ENCODE measurements at regions not wholly inside any gene's neighbourhood (a gene's known extent, or its start where the extent isn't known, plus 50 kb on each side); places are given as distances from the start of the nearest gene placed in this dataset.

GRCh38 chr12:62113366-62114011 lies 146.7 kb upstream of the USP15 start:
- H3K9me3 Mint-ChIP-seq, result peaks cover 13 to 33% (median 18%) of the 10 kb centered on the region in 5 donors
- no peaks in the 10 kb centered on the region for H3K36me3 Mint-ChIP-seq
- no peak overlapping the region for H3K27ac Mint-ChIP-seq
- no peak for DNase-seq
- Histone ChIP-seq H3K4me3 (ENCODE audit: low read length) (no peak overlapping the region), H3K36me3 (ENCODE audit: insufficient read depth, low read length) (no peaks in the 10 kb centered on the region), H3K4me1 (ENCODE audit: insufficient read depth, low read length) (no peaks in the 10 kb centered on the region), H3K27me3 (ENCODE audit: insufficient read depth, low read length, poor library complexity, severe bottlenecking) (no peaks in the 10 kb centered on the region), H3K27ac (ENCODE audit: low read depth, low read length) (no peak overlapping the region), H3K9me3 (ENCODE audit: low read length) (no peaks in the 10 kb centered on the region)
- H3K4me3 Mint-ChIP-seq, result no peak overlapping the region
- peaks cover 6 to 18% of the 10 kb centered on the region in 2 donors for H3K27me3 Mint-ChIP-seq
- H3K4me1 Mint-ChIP-seq, result no peaks in the 10 kb centered on the region
- ChIA-PET POLR2A (no interaction called here), CTCF (no interaction called here)

GRCh38 chr12:62116986-62117385 lies 143.2 kb upstream of the USP15 start:
- Mint-ChIP-seq H3K27me3 (peaks cover 6 to 28% of the 10 kb centered on the region in 2 donors), H3K4me3 (no peak overlapping the region), H3K27ac (no peak overlapping the region), H3K36me3 (no peaks in the 10 kb centered on the region), H3K9me3 (peaks cover 0 to 16% (median 9%) of the 10 kb centered on the region in 5 donors), H3K4me1 (no peaks in the 10 kb centered on the region)
- no peak for DNase-seq
- Histone ChIP-seq H3K27me3 (ENCODE audit: insufficient read depth, low read length, poor library complexity, severe bottlenecking) (no peaks in the 10 kb centered on the region), H3K4me1 (ENCODE audit: insufficient read depth, low read length) (no peaks in the 10 kb centered on the region), H3K9me3 (ENCODE audit: low read length) (no peaks in the 10 kb centered on the region), H3K27ac (ENCODE audit: low read depth, low read length) (no peak overlapping the region), H3K4me3 (ENCODE audit: low read length) (no peak overlapping the region), H3K36me3 (ENCODE audit: insufficient read depth, low read length) (no peaks in the 10 kb centered on the region)
- ChIA-PET CTCF (no interaction called here), POLR2A (no interaction called here)

DNA sequence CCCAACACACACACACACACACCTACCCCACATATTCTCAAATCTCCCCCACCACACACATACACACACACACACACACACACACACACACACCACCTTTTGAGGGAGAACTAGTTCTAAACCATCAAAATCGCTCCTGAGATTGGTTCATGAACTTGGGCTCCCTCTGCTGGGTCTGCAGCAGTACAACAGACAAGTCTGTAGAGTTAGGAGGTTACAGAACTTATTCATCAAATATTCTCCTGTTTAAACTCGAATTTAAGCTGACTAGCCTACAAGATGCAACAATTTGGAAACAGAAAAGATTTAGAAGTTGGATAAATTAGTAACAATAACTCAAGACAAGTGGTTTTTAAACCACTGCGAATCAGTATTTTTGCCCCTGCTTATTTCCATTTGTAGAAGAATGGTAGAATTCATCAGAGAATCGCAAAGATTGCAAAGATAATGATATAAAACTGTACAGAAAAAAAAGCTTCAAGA lies 136.4 kb upstream of the USP15 start:
- H3K9me3 Mint-ChIP-seq, result peaks cover 0 to 2% (median 0%) of the 10 kb centered on the region in 5 donors
- CTCF ChIA-PET, result no interaction called here
- peak in 3 of 5 donors; percentile 1 to 17 (median 2) for DNase-seq
- Histone ChIP-seq H3K27me3 (ENCODE audit: insufficient read depth, low read length, poor library complexity, severe bottlenecking) (no peaks in the 10 kb centered on the region), H3K9me3 (ENCODE audit: low read length) (no peaks in the 10 kb centered on the region), H3K36me3 (ENCODE audit: insufficient read depth, low read length) (no peaks in the 10 kb centered on the region), H3K27ac (ENCODE audit: low read depth, low read length) (no peak overlapping the region), H3K4me1 (ENCODE audit: insufficient read depth, low read length) (no peaks in the 10 kb centered on the region), H3K4me3 (ENCODE audit: low read length) (no peak overlapping the region)
- POLR2A ChIA-PET, result no interaction called here
- H3K4me3 Mint-ChIP-seq, result no peak overlapping the region
- no peaks in the 10 kb centered on the region for H3K36me3 Mint-ChIP-seq
- H3K4me1 Mint-ChIP-seq, result no peaks in the 10 kb centered on the region
- no peak overlapping the region for H3K27ac Mint-ChIP-seq
- peaks cover 3 to 8% of the 10 kb centered on the region in 2 donors for H3K27me3 Mint-ChIP-seq

GRCh38 chr12:62127516-62127915 lies 132.7 kb upstream of the USP15 start:
- no peak overlapping the region for H3K27ac ChIP-seq (ENCODE audit: low read depth, low read length)
- no peaks in the 10 kb centered on the region for H3K4me1 Mint-ChIP-seq
- H3K4me3 Mint-ChIP-seq, result no peak overlapping the region
- H3K9me3 ChIP-seq (ENCODE audit: low read length), result no peaks in the 10 kb centered on the region
- peaks cover 0 to 2% (median 0%) of the 10 kb centered on the region in 5 donors for H3K9me3 Mint-ChIP-seq
- DNase-seq, result no peak
- H3K4me3 ChIP-seq (ENCODE audit: low read length), result no peak overlapping the region
- no peaks in the 10 kb centered on the region for H3K4me1 ChIP-seq (ENCODE audit: insufficient read depth, low read length)
- H3K36me3 Mint-ChIP-seq, result no peaks in the 10 kb centered on the region
- peaks cover 0 to 6% of the 10 kb centered on the region in 2 donors for H3K27me3 Mint-ChIP-seq
- H3K27ac Mint-ChIP-seq, result no peak overlapping the region
- no peaks in the 10 kb centered on the region for H3K36me3 ChIP-seq (ENCODE audit: insufficient read depth, low read length)
- ChIA-PET CTCF (no interaction called here), POLR2A (no interaction called here)
- no peaks in the 10 kb centered on the region for H3K27me3 ChIP-seq (ENCODE audit: insufficient read depth, low read length, poor library complexity, severe bottlenecking)

GRCh38 chr12:62128175-62128975 lies 131.8 kb upstream of the USP15 start:
- CTCF ChIA-PET, result no interaction called here
- H3K27me3 Mint-ChIP-seq, result peaks cover 0 to 6% of the 10 kb centered on the region in 2 donors

GRCh38 chr12:62129291-62129690 lies 130.9 kb upstream of the USP15 start:
- H3K4me3 ChIP-seq (ENCODE audit: low read length), result no peak overlapping the region
- no peaks in the 10 kb centered on the region for H3K27me3 ChIP-seq (ENCODE audit: insufficient read depth, low read length, poor library complexity, severe bottlenecking)
- Mint-ChIP-seq H3K4me1 (no peaks in the 10 kb centered on the region), H3K4me3 (no peak overlapping the region), H3K27ac (no peak overlapping the region), H3K36me3 (no peaks in the 10 kb centered on the region), H3K9me3 (no peaks in the 10 kb centered on the region), H3K27me3 (peaks cover 0 to 8% of the 10 kb centered on the region in 2 donors)
- ChIA-PET CTCF (no interaction called here), POLR2A (no interaction called here)
- H3K4me1 ChIP-seq (ENCODE audit: insufficient read depth, low read length), result no peaks in the 10 kb centered on the region
- DNase-seq, result no peak
- H3K36me3 ChIP-seq (ENCODE audit: insufficient read depth, low read length), result no peaks in the 10 kb centered on the region
- H3K27ac ChIP-seq (ENCODE audit: low read depth, low read length), result no peak overlapping the region
- no peaks in the 10 kb centered on the region for H3K9me3 ChIP-seq (ENCODE audit: low read length)

More at GRCh38 chr12:62128175-62128975, 131.8 kb upstream of the USP15 start:
- no peaks in the 10 kb centered on the region for H3K36me3 Mint-ChIP-seq
- H3K36me3 ChIP-seq (ENCODE audit: insufficient read depth, low read length), result no peaks in the 10 kb centered on the region
- H3K27ac ChIP-seq (ENCODE audit: low read depth, low read length), result no peak overlapping the region
- no peak overlapping the region for H3K4me3 ChIP-seq (ENCODE audit: low read length)
- H3K9me3 Mint-ChIP-seq, result no peaks in the 10 kb centered on the region
- no peaks in the 10 kb centered on the region for H3K4me1 Mint-ChIP-seq
- no peak overlapping the region for H3K4me3 Mint-ChIP-seq
- H3K9me3 ChIP-seq (ENCODE audit: low read length), result no peaks in the 10 kb centered on the region
- no peaks in the 10 kb centered on the region for H3K4me1 ChIP-seq (ENCODE audit: insufficient read depth, low read length)
- POLR2A ChIA-PET, result no interaction called here
- no peak for DNase-seq
- no peaks in the 10 kb centered on the region for H3K27me3 ChIP-seq (ENCODE audit: insufficient read depth, low read length, poor library complexity, severe bottlenecking)
- H3K27ac Mint-ChIP-seq, result peak overlapping the region in 1 of 8 donors; percentile 6

DNA sequence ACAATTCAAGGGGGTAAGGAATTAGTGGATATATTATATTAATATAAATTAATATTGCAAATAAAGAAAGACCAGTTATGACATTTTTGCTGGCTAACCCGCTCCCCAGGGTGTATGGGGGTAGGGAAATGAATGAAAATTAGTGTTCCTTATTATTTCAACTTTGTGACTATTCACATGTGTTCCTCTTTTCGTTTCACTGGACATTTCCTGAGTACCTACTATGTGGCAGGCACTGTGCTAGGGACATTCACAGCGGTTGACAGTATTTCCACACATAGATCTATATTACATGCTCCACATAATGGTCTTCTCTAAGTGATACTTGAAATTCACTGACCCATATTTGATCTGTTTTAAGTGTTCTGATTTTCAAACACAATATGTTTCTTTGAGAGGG lies 129.8 kb upstream of the USP15 start:
- POLR2A ChIA-PET, result no interaction called here
- no peaks in the 10 kb centered on the region for H3K9me3 ChIP-seq (ENCODE audit: low read length)
- CTCF ChIA-PET, result no interaction called here
- H3K36me3 ChIP-seq (ENCODE audit: insufficient read depth, low read length), result no peaks in the 10 kb centered on the region
- no peak overlapping the region for H3K4me3 ChIP-seq (ENCODE audit: low read length)
- Mint-ChIP-seq H3K9me3 (no peaks in the 10 kb centered on the region), H3K4me1 (no peaks in the 10 kb centered on the region), H3K36me3 (no peaks in the 10 kb centered on the region), H3K27me3 (peaks cover 0 to 8% of the 10 kb centered on the region in 2 donors), H3K27ac (no peak overlapping the region), H3K4me3 (no peak overlapping the region)
- no peaks in the 10 kb centered on the region for H3K4me1 ChIP-seq (ENCODE audit: insufficient read depth, low read length)
- no peak overlapping the region for H3K27ac ChIP-seq (ENCODE audit: low read depth, low read length)
- no peaks in the 10 kb centered on the region for H3K27me3 ChIP-seq (ENCODE audit: insufficient read depth, low read length, poor library complexity, severe bottlenecking)
- DNase-seq, result no peak

- no peaks in the 10 kb centered on the region for H3K36me3 ChIP-seq (ENCODE audit: insufficient read depth, low read length)
- POLR2A ChIA-PET, result no interaction called here
- no peak overlapping the region for H3K27ac Mint-ChIP-seq
- H3K4me1 ChIP-seq (ENCODE audit: insufficient read depth, low read length), result no peaks in the 10 kb centered on the region
- H3K27me3 ChIP-seq (ENCODE audit: insufficient read depth, low read length, poor library complexity, severe bottlenecking), result no peaks in the 10 kb centered on the region
- CTCF ChIA-PET, result no interaction called here
- H3K4me3 Mint-ChIP-seq, result no peak overlapping the region
- no peak overlapping the region for H3K27ac ChIP-seq (ENCODE audit: low read depth, low read length)
- H3K4me1 Mint-ChIP-seq, result no peaks in the 10 kb centered on the region
- no peak for DNase-seq
- no peaks in the 10 kb centered on the region for H3K36me3 Mint-ChIP-seq
- H3K9me3 Mint-ChIP-seq, result no peaks in the 10 kb centered on the region
- no peak overlapping the region for H3K4me3 ChIP-seq (ENCODE audit: low read length)
- peaks cover 0 to 8% of the 10 kb centered on the region in 2 donors for H3K27me3 Mint-ChIP-seq
- H3K9me3 ChIP-seq (ENCODE audit: low read length), result no peaks in the 10 kb centered on the region
Measured at GRCh38 chr12:62130834-62131552, 129.2 kb upstream of the USP15 start.

All from CD8-positive, alpha-beta memory T cell (primary cell).